ENCODE measurements at regions not wholly inside any gene's neighbourhood (a gene's known extent, or its start where the extent isn't known, plus 50 kb on each side); places are given as distances from the start of the nearest gene placed in this dataset.

DNA sequence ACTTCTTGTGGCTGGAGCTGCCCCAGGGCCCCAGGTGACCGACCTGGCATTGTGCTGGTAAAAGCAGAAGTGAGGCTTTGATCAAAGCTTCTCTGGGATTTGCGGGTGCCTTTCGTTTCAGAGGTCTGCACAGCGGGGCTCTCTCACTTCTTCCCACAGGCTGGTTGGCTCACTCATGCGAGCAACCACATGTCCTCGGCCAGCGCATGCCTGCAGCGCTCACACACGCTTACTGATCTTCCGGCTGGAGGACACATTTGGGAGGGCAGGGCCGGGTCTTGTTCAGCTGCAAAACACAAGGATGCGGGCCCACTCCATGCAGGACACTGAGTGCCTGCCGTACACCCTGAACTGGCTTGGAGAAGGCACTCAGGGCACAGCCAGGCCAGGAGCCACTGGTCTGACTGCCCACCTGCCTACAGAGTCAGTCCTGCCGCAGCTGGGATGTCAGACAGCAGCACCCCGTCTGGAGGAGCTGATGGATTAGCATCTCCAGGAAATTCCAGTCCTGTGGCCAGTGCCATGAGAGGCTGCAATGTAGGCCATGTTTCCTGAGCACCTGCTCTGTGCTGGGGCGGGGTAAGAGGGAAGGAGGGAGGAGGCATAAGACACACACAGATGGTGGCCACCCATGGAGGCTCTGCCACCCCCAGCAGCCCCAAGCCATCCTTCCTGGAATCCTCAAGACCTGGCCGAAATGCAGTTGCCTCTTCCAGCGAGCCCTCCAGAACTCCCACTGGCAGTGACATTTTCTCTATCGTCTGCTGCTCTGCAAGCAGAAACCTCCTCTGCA, 1383.2 kb downstream of the BRD1 start (continued):
- no peak for TF ChIP-seq ZNF462 (CRISPR knock-in tag; IDR thresholded peaks at IDR 0.05)
- no peak for TF ChIP-seq EZH2 (IDR thresholded peaks at IDR 0.05; ENCODE audit: low read depth, unreplicated experiment)
- no peak for TF ChIP-seq REST (IDR thresholded peaks at IDR 0.05; ENCODE audit: unreplicated experiment)
- no peak for TF ChIP-seq ZNF114 (CRISPR knock-in tag; IDR thresholded peaks at IDR 0.05)
- TF ChIP-seq POLR2AphosphoS5 (IDR thresholded peaks at IDR 0.05; ENCODE audit: low read depth) = no peak

Measured in GM23338 (cell line).